HEK293 (cell line): ENCODE measurements at regions not wholly inside any gene's neighbourhood (a gene's known extent, or its start where the extent isn't known, plus 50 kb on each side); places are given as distances from the start of the nearest gene placed in this dataset.

Experiments
- CTCF ChIA-PET: fragments of 350-600 bp; formaldehyde crosslinking; extraction: SDS; loops from one replicate; lab custom pipeline; 2021; ENCODE audit warnings: antibody characterized with exemption; lab: Yijun Ruan, JAX
- POLR2A ChIA-PET: fragments of 300-600 bp; formaldehyde crosslinking; extraction: SDS; loops from one replicate; lab custom pipeline; 2020; ENCODE audit warnings: antibody characterized with exemption, inconsistent platforms; lab: Yijun Ruan, JAX
- H3K27ac ChIP-seq: fragments of 200-500 bp; sonication (Bioruptor generic); 2 replicates; pipeline ENCODE4 v1.5.1; 2014; ENCODE audit warnings: low read depth, low read length, control low read depth, inconsistent platforms; ENCODE audit errors: extremely low read depth
- H3K36me3 ChIP-seq, 2 experiments: fragments of 200-500 bp in 1 of 2; sonication (Bioruptor generic) in 1 of 2; 1 replicate in 1 of 2; 2 replicates in 1 of 2; pipeline ENCODE4 v1.5.1; 2014 to 2017; ENCODE audit warnings: inconsistent platforms in 2 of 2, low read length in 2 of 2; ENCODE audit not compliant: control insufficient read depth in 2 of 2, insufficient read depth in 1 of 2
- H3K4me1 ChIP-seq: fragments of 200-500 bp; sonication (Bioruptor generic); 2 replicates; pipeline ENCODE4 v1.5.1; 2014; ENCODE audit warnings: mild to moderate bottlenecking, low read length, inconsistent platforms; ENCODE audit not compliant: control insufficient read depth, insufficient read depth
- H3K4me3 ChIP-seq: 2 replicates; pipeline ENCODE4 v1.5.1; 2011; ENCODE audit warnings: low read depth, mild to moderate bottlenecking, control low read depth, low read length, moderate library complexity
- H3K9me3 ChIP-seq: fragments of 200-500 bp; sonication (Bioruptor generic); 2 replicates; pipeline ENCODE4 v1.5.1; 2014; ENCODE audit warnings: low read depth, low read length, inconsistent platforms; ENCODE audit not compliant: control insufficient read depth, insufficient read depth
- GLIS1 ChIP-seq: fragments of 450-650 bp; formaldehyde crosslinking; IDR thresholded peaks from 2 replicates; pipeline ENCODE4 v1.5.1; 2016; ENCODE audit warnings: missing biosample characterization, missing genetic modification characterization
- HOXA7 ChIP-seq: sonication (generic); formaldehyde crosslinking; IDR thresholded peaks from 2 replicates; pipeline ENCODE4 v1.8.1; 2022; ENCODE audit warnings: missing genetic modification reagents, borderline replicate concordance
- HOXD13 ChIP-seq: sonication (generic); formaldehyde crosslinking; IDR thresholded peaks from 2 replicates; pipeline ENCODE4 v1.8.0; 2022; ENCODE audit warnings: missing genetic modification reagents, borderline replicate concordance
- KLF10 ChIP-seq: fragments of 450-650 bp; IDR thresholded peaks from 2 replicates; pipeline ENCODE4 v1.5.1; 2018; ENCODE audit warnings: missing biosample characterization, mild to moderate bottlenecking, missing genetic modification characterization
- PRDM1 ChIP-seq: fragments of 450-650 bp; formaldehyde crosslinking; IDR thresholded peaks from 2 replicates; pipeline ENCODE4; 2016; ENCODE audit warnings: missing biosample characterization, missing genetic modification characterization
- RBAK ChIP-seq: fragments of 450-650 bp; formaldehyde crosslinking; IDR thresholded peaks from 2 replicates; pipeline ENCODE4 v1.5.1; 2016; ENCODE audit warnings: missing biosample characterization, missing genetic modification characterization
- SALL2 ChIP-seq: fragments of 450-650 bp; formaldehyde crosslinking; IDR thresholded peaks from 2 replicates; pipeline ENCODE4 v1.5.0; 2017; ENCODE audit warnings: missing biosample characterization, mild to moderate bottlenecking, missing genetic modification characterization, borderline replicate concordance
- SETDB1 ChIP-seq: IDR thresholded peaks from one replicate; pipeline ENCODE4 v1.6.1; 2017; ENCODE audit warnings: mild to moderate bottlenecking, low read length, moderate library complexity, mixed read lengths; ENCODE audit not compliant: insufficient read length
- ZFP37 ChIP-seq: fragments of 450-650 bp; formaldehyde crosslinking; IDR thresholded peaks from 2 replicates; pipeline ENCODE4 v1.5.1; 2016; ENCODE audit warnings: missing biosample characterization, missing genetic modification characterization
- ZNF132 ChIP-seq: fragments of 450-650 bp; formaldehyde crosslinking; IDR thresholded peaks from 2 replicates; pipeline ENCODE4 v1.5.1; 2017; ENCODE audit warnings: missing biosample characterization, missing genetic modification characterization, borderline replicate concordance
- ZNF202 ChIP-seq: fragments of 450-650 bp; formaldehyde crosslinking; IDR thresholded peaks from 2 replicates; pipeline ENCODE4 v1.5.1; 2016; ENCODE audit warnings: missing biosample characterization, missing genetic modification characterization, borderline replicate concordance
- ZNF394 ChIP-seq: fragments of 450-650 bp; formaldehyde crosslinking; IDR thresholded peaks from 2 replicates; pipeline ENCODE4 v1.5.1; 2016; ENCODE audit warnings: missing biosample characterization, missing genetic modification characterization, mild to moderate bottlenecking, moderate library complexity, borderline replicate concordance
- ZNF433 ChIP-seq: fragments of 450-650 bp; formaldehyde crosslinking; IDR thresholded peaks from 2 replicates; pipeline ENCODE4 v1.5.1; 2016; ENCODE audit warnings: missing biosample characterization, missing genetic modification characterization, low read depth
- ZNF473 ChIP-seq: fragments of 450-650 bp; formaldehyde crosslinking; IDR thresholded peaks from 2 replicates; pipeline ENCODE4 v1.5.1; 2017; ENCODE audit warnings: missing biosample characterization, missing genetic modification characterization
- ZNF48 ChIP-seq: fragments of 450-650 bp; formaldehyde crosslinking; IDR thresholded peaks from 2 replicates; pipeline ENCODE4 v1.5.1; 2016; ENCODE audit warnings: missing biosample characterization, missing genetic modification characterization
- ZNF521 ChIP-seq: fragments of 450-650 bp; formaldehyde crosslinking; IDR thresholded peaks from 2 replicates; pipeline ENCODE4 v1.5.1; 2017; ENCODE audit warnings: missing biosample characterization, mild to moderate bottlenecking, missing genetic modification characterization
- ZNF600 ChIP-seq: fragments of 450-650 bp; formaldehyde crosslinking; IDR thresholded peaks from 2 replicates; pipeline ENCODE4 v1.5.1; 2016; ENCODE audit warnings: missing biosample characterization, missing genetic modification characterization
- ZNF610 ChIP-seq: fragments of 450-650 bp; formaldehyde crosslinking; IDR thresholded peaks from 2 replicates; pipeline ENCODE4 v1.5.1; 2016; ENCODE audit warnings: missing biosample characterization, missing genetic modification characterization, borderline replicate concordance
- ZNF626 ChIP-seq: fragments of 450-650 bp; sonication (Bioruptor Pico); formaldehyde crosslinking; IDR thresholded peaks from 2 replicates; pipeline ENCODE4 v1.5.1; 2018; ENCODE audit warnings: missing biosample characterization, missing genetic modification characterization, inconsistent platforms
- ZNF660 ChIP-seq: fragments of 450-650 bp; IDR thresholded peaks from 2 replicates; pipeline ENCODE4 v1.5.1; 2018; ENCODE audit warnings: missing biosample characterization, mild to moderate bottlenecking, missing genetic modification characterization
- ZNF677 ChIP-seq: fragments of 450-650 bp; IDR thresholded peaks from 2 replicates; pipeline ENCODE4 v1.5.0; 2018; ENCODE audit warnings: missing biosample characterization, mild to moderate bottlenecking, missing genetic modification characterization, moderate library complexity
- ZNF785 ChIP-seq: fragments of 450-650 bp; formaldehyde crosslinking; IDR thresholded peaks from 2 replicates; pipeline ENCODE4 v1.5.1; 2016; ENCODE audit warnings: missing biosample characterization, missing genetic modification characterization
- TF ChIP-seq, protein P1 (sequence below): fragments of 450-650 bp; formaldehyde crosslinking; IDR thresholded peaks from 2 replicates; pipeline ENCODE4 v1.5.1; 2017; ENCODE audit warnings: missing biosample characterization, missing genetic modification characterization
- TF ChIP-seq, protein P2 (sequence below): fragments of 450-650 bp; formaldehyde crosslinking; IDR thresholded peaks from 2 replicates; pipeline ENCODE4 v1.5.1; 2016; ENCODE audit warnings: missing biosample characterization, missing genetic modification characterization
- TF ChIP-seq, protein P3 (sequence below): fragments of 450-650 bp; formaldehyde crosslinking; IDR thresholded peaks from 2 replicates; pipeline ENCODE4 v1.5.1; 2016; ENCODE audit warnings: missing biosample characterization, missing genetic modification characterization
- TF ChIP-seq, protein P4 (sequence below): fragments of 450-650 bp; formaldehyde crosslinking; IDR thresholded peaks from 2 replicates; pipeline ENCODE4 v1.5.1; 2017; ENCODE audit warnings: missing biosample characterization, missing genetic modification characterization
- TF ChIP-seq, protein P5 (sequence below): fragments of 450-650 bp; formaldehyde crosslinking; IDR thresholded peaks from 2 replicates; pipeline ENCODE4; 2016; ENCODE audit warnings: missing biosample characterization, missing genetic modification characterization
- TF ChIP-seq, protein P6 (sequence below): fragments of 450-650 bp; formaldehyde crosslinking; IDR thresholded peaks from 2 replicates; pipeline ENCODE4 v1.5.1; 2016; ENCODE audit warnings: missing biosample characterization, missing genetic modification characterization
- TF ChIP-seq, protein P7 (sequence below): fragments of 450-650 bp; formaldehyde crosslinking; IDR thresholded peaks from 2 replicates; pipeline ENCODE4 v1.5.1; 2016; ENCODE audit warnings: missing biosample characterization, missing genetic modification characterization

DNA sequence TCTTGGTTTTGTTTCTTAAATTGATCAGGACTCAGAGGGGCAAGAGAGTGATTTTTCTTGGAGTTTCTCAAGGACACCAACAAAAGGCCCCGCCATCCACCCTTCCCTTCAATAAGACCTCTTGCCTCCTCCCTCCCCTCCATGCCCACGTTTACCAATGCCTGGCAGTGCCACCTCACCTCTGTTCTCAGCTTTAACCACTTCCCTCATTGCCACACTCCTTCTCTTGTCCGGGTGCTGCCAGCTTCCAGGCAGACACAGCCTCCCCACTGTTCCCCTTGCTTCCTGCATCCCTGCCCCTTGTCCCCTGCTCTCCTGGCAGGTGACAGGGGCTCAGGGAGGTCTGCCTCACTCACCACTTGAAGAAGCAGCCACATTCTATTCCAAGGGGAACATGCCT lies 90.8 kb downstream of the LHX2 start:
- TF ChIP-seq ZFP37 (tag by site-specific recombination) (no peak), ZNF660 (tag by site-specific recombination) (no peak), ZNF626 (no peak), ZNF677 (tag by site-specific recombination) (no peak), SETDB1 (no peak), ZNF132 (no peak), ZNF600 (no peak), RBAK (no peak), ZNF785 (tag by site-specific recombination) (no peak), ZNF394 (tag by site-specific recombination) (no peak), ZNF610 (tag by site-specific recombination) (no peak), ZNF473 (tag by site-specific recombination) (no peak), ZNF521 (no peak), SALL2 (no peak)
- TF ChIP-seq, protein P1, sequence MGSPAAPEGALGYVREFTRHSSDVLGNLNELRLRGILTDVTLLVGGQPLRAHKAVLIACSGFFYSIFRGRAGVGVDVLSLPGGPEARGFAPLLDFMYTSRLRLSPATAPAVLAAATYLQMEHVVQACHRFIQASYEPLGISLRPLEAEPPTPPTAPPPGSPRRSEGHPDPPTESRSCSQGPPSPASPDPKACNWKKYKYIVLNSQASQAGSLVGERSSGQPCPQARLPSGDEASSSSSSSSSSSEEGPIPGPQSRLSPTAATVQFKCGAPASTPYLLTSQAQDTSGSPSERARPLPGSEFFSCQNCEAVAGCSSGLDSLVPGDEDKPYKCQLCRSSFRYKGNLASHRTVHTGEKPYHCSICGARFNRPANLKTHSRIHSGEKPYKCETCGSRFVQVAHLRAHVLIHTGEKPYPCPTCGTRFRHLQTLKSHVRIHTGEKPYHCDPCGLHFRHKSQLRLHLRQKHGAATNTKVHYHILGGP = no peak
- TF ChIP-seq, protein P2, sequence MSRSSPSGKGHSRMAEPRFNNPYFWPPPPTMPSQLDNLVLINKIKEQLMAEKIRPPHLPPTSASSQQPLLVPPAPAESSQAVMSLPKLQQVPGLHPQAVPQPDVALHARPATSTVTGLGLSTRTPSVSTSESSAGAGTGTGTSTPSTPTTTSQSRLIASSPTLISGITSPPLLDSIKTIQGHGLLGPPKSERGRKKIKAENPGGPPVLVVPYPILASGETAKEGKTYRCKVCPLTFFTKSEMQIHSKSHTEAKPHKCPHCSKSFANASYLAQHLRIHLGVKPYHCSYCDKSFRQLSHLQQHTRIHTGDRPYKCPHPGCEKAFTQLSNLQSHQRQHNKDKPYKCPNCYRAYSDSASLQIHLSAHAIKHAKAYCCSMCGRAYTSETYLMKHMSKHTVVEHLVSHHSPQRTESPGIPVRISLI = no peak
- TF ChIP-seq, protein P3, sequence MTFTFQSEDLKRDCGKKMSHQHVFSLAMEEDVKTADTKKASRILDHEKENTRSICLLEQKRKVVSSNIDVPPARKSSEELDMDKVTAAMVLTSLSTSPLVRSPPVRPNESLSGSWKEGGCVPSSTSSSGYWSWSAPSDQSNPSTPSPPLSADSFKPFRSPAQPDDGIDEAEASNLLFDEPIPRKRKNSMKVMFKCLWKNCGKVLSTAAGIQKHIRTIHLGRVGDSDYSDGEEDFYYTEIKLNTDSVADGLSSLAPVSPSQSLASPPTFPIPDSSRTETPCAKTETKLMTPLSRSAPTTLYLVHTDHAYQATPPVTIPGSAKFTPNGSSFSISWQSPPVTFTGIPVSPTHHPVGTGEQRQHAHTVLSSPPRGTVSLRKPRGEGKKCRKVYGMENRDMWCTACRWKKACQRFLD (tag by site-specific recombination) = no peak
- TF ChIP-seq, protein P4, sequence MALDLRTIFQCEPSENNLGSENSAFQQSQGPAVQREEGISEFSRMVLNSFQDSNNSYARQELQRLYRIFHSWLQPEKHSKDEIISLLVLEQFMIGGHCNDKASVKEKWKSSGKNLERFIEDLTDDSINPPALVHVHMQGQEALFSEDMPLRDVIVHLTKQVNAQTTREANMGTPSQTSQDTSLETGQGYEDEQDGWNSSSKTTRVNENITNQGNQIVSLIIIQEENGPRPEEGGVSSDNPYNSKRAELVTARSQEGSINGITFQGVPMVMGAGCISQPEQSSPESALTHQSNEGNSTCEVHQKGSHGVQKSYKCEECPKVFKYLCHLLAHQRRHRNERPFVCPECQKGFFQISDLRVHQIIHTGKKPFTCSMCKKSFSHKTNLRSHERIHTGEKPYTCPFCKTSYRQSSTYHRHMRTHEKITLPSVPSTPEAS (tag by site-specific recombination) = no peak
- TF ChIP-seq, protein P5, sequence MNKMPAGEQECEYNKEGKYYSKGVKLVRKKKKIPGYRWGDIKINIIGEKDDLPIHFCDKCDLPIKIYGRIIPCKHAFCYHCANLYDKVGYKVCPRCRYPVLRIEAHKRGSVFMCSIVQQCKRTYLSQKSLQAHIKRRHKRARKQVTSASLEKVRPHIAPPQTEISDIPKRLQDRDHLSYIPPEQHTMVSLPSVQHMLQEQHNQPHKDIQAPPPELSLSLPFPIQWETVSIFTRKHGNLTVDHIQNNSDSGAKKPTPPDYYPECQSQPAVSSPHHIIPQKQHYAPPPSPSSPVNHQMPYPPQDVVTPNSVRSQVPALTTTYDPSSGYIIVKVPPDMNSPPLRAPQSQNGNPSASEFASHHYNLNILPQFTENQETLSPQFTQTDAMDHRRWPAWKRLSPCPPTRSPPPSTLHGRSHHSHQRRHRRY (tag by site-specific recombination) = no peak
- H3K9me3 ChIP-seq = no peaks in the 10 kb centered on the region
- no peak overlapping the region for H3K4me3 ChIP-seq
- CTCF ChIA-PET = no interaction called here
- no peak overlapping the region for H3K27ac ChIP-seq
- no peaks in the 10 kb centered on the region for H3K36me3 ChIP-seq
- POLR2A ChIA-PET = no interaction called here
- no peaks in the 10 kb centered on the region for H3K4me1 ChIP-seq

DNA sequence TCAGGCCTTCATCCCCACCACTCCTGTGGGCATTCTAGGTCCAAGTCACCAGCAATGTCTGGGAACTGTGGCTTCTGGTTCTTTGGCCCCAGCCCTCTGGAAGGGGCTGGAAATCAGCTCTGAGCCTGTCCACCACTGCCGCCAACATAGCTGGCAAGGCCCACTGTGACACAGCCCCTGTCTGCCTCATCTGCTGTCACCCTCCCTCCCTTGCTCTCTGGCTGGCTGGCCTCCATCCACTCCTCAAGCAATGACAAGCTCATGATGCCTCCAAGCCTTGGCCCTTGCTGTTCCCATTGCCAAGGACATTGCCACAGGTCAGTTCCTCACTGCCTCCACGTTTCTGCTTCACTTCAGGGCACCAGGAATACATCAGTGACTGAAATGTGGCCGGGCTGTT lies 93.7 kb downstream of the LHX2 start:
- H3K36me3 ChIP-seq = no peaks in the 10 kb centered on the region
- no peaks in the 10 kb centered on the region for H3K4me1 ChIP-seq
- POLR2A ChIA-PET = no interaction called here
- H3K27ac ChIP-seq = no peak overlapping the region
- no peak overlapping the region for H3K4me3 ChIP-seq
- no peaks in the 10 kb centered on the region for H3K9me3 ChIP-seq
- CTCF ChIA-PET = interaction anchor here (0.5 kb wide), 1 partner anchor 234 kb away, joined by 3 read pairs; no protein-coding TSS in a partner anchor
- TF ChIP-seq PRDM1 (tag by site-specific recombination) (no peak), HOXA7 (CRISPR knock-in tag) (no peak), ZNF202 (tag by site-specific recombination) (no peak), KLF10 (tag by site-specific recombination) (no peak), ZNF433 (no peak), GLIS1 (tag by site-specific recombination) (no peak), ZNF48 (tag by site-specific recombination) (no peak), HOXD13 (CRISPR knock-in tag) (no peak)
- TF ChIP-seq, protein P6, sequence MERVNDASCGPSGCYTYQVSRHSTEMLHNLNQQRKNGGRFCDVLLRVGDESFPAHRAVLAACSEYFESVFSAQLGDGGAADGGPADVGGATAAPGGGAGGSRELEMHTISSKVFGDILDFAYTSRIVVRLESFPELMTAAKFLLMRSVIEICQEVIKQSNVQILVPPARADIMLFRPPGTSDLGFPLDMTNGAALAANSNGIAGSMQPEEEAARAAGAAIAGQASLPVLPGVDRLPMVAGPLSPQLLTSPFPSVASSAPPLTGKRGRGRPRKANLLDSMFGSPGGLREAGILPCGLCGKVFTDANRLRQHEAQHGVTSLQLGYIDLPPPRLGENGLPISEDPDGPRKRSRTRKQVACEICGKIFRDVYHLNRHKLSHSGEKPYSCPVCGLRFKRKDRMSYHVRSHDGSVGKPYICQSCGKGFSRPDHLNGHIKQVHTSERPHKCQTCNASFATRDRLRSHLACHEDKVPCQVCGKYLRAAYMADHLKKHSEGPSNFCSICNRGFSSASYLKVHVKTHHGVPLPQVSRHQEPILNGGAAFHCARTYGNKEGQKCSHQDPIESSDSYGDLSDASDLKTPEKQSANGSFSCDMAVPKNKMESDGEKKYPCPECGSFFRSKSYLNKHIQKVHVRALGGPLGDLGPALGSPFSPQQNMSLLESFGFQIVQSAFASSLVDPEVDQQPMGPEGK (tag by site-specific recombination) = no peak
- TF ChIP-seq, protein P7, sequence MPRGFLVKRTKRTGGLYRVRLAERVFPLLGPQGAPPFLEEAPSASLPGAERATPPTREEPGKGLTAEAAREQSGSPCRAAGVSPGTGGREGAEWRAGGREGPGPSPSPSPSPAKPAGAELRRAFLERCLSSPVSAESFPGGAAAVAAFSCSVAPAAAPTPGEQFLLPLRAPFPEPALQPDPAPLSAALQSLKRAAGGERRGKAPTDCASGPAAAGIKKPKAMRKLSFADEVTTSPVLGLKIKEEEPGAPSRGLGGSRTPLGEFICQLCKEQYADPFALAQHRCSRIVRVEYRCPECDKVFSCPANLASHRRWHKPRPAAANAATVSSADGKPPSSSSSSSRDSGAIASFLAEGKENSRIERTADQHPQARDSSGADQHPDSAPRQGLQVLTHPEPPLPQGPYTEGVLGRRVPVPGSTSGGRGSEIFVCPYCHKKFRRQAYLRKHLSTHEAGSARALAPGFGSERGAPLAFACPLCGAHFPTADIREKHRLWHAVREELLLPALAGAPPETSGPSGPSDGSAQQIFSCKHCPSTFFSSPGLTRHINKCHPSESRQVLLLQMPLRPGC = no peak
